GM12873 (cell line): ENCODE measurements at regions not wholly inside any gene's neighbourhood (a gene's known extent, or its start where the extent isn't known, plus 50 kb on each side); places are given as distances from the start of the nearest gene placed in this dataset.

Experiments
- TF ChIP-seq, protein P1 (sequence below): IDR thresholded peaks from 2 replicates; pipeline ENCODE4 v1.5.1; 2012; ENCODE audit warnings: low read depth, mild to moderate bottlenecking, moderate library complexity, low read length, control low read depth; ENCODE audit not compliant: insufficient read depth; ENCODE audit errors: missing control alignments

DNA sequence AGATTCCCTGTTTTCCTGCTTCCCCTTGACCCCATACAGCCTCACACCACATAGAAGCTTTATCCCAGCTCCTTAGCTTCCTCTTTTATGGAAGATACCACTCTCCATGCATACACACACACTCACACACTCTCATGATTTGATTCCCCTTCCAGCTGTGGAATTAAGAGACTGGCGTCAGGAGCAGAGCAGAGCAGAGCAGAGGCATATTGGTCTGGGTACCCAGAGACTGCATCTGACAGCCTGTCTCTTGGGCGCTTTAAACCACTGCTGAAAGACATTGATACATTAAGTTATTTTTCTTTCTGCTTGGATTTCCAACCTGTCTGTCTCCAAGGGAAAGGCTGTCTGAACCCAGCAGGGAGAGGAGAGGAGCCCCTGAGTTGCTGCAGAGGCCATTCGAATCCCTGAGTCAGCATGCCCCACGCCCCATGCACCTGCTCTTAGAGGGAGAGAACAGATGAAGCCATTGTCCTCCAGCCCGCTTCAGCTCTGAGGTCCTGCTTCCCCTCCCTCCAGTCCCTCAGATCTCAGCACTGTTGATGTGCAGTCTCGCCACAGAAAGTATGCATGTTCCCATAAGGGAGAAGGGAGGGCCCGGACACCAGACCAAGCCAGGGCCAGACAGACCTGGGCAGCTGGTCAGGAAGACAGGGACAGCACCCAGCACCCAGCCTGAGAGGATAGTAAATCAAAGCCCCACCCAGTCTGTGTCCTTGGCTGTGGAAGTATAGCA, 66.7 kb upstream of the GJB5 start:
- TF ChIP-seq, protein P1, sequence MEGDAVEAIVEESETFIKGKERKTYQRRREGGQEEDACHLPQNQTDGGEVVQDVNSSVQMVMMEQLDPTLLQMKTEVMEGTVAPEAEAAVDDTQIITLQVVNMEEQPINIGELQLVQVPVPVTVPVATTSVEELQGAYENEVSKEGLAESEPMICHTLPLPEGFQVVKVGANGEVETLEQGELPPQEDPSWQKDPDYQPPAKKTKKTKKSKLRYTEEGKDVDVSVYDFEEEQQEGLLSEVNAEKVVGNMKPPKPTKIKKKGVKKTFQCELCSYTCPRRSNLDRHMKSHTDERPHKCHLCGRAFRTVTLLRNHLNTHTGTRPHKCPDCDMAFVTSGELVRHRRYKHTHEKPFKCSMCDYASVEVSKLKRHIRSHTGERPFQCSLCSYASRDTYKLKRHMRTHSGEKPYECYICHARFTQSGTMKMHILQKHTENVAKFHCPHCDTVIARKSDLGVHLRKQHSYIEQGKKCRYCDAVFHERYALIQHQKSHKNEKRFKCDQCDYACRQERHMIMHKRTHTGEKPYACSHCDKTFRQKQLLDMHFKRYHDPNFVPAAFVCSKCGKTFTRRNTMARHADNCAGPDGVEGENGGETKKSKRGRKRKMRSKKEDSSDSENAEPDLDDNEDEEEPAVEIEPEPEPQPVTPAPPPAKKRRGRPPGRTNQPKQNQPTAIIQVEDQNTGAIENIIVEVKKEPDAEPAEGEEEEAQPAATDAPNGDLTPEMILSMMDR: no peak

DNA sequence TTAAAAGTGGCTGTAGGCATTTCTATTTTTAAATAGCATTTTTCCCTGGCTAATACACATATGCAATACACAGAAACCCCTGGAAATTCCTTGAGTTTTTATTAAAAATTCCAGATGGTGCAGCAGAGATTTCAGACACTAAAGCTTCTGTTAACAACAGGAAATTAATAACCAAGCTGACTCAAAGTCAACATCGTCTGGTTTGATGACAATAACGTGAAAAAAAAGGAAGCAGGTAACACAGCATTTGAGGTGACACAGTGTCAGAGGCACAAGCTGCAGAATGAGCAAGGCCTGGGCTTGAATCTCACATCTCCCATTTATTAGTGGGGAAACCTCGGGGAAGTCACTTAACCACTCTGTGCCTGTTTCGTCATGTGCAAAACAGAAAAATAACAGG, 64.6 kb upstream of the GJB5 start:
- TF ChIP-seq, protein P1: no peak

DNA sequence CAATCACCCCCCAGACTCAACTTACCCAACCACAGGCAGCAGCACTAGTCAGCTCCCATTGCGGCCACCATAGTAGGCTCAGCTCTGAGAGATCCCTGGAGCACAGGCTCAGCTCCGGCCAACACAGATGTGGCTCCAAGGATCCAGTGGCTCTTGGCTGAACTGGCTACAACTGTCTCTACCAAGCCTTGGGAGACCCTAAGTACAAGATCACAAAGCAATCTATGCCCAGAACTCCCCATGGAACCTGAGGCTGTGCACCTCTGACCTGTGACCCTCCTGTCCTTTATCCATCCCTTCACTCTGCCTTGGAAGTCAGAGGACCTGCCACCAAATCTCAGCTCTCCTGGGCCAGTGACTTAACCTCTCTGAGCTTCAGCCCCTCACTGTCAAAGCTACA, 61.8 kb upstream of the GJB5 start:
- TF ChIP-seq, protein P1: no peak

DNA sequence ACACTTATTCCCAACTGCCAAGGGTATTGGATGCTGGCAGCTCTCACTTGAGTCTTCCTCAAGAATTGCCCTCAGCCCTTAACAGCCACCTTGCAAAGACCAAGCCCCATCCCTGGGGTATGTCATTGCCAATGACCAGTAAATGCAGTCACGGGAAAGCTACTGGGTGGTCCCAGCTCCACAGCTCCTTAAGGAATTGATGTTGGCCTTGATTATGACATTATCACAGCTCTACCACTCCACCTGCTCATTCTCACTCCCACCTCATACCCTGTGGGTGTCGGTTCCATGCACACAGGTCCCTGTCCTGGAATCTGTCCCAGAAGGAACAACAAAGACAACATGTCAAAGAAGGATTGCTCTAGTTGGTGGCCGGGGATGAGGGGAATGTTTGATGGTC, 60.5 kb upstream of the GJB5 start:
- TF ChIP-seq, protein P1: no peak

DNA sequence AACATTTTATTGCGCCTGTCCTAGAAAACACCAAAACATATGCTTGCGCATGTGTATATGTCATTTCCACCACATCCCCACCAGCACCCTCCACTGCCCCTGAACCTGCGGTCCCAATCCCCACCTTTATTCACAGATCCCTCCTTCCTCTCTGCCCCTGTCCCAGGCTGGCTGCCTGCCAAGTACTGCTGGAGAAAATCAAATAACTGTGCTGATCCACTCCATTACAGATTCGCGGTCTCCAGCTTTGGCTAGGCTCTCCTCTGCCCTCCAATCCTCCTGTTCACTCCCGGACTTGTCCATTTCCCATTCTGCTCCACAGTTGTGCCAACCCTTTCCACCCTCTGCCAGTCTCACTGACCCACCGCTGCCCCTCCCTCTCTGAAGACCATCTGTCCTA, 59.3 kb upstream of the GJB5 start:
- TF ChIP-seq, protein P1: no peak

DNA sequence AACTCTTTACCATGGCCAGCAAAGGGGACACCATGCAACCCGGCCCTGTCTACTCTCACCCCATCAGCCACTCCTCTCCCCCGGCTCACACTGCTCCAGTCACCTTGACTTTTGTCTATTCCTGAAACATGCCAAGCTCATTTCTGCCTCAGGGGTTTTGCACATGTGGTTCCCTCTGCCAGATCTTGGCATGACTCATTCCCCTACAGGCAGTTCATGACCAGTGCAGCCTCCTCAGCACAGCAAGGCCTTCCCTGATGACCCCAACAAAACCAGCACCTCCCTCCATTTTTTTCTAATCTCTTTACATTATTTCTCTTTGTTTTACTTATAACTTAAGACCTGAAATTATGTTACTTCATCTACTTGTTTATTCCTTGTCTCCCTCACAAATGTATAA, 58.6 kb upstream of the GJB5 start:
- TF ChIP-seq, protein P1: peak; percentile 28

DNA sequence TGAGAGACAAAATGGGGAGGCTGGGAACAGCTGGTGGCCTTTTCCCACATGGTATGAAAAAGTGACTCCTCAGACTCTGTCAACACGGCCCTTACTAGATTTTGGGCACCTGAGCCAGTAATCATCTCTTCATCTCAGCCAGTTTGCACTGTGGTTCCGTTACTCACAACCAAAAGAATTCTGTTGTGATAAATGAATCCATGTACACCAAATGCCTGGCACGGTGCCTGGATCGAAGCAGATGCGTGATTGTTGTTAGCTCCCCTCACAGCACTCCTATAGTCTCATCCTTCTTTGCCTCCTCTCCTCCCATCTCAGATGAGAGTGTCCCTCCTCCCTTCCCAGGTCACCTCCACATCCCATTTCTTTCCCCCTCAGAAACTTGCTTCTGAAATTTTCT, 57.9 kb upstream of the GJB5 start:
- TF ChIP-seq, protein P1: no peak
